ENCODE measurements at regions not wholly inside any gene's neighbourhood (a gene's known extent, or its start where the extent isn't known, plus 50 kb on each side); places are given as distances from the start of the nearest gene placed in this dataset.
"Not testable (repeated sequence)": the region's sequence is repeated elsewhere in the genome, so short reads cannot be mapped to it uniquely, and the experiment has no call there.

GRCh38 chr10:121267236-121268003, 330.8 kb downstream of the FGFR2 start:
- in situ Hi-C loops (cut with MboI; ENCODE audit: low pct_unique_long_range_greater_than_20kb, low sequenced_read_pairs, unreplicated experiment): no loop called here
- no peak for TF ChIP-seq CTCF (IDR thresholded peaks at IDR 0.05; ENCODE audit: extremely low read depth, insufficient read depth, missing control alignments)
- no peak for DNase-seq (ENCODE audit: low spot score)

DNA sequence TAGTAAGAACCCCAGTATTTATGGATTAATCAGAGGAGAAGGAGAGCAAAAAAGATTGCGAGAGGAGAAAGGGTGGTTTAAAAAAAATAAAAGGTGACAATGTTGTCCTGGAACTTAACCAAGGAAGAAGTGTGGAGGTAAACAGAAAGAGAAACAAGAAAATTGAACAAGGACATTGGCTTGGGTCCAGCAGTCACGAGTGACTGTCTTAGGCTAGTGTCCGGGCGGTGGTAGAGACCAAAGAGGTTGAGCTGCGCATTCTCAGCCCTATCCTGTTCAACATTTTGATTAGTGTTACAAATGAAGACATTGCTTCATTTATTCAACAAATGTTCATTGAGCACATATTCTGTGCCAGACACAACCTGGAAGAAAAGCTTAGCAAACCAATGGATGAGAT, 329.9 kb downstream of the FGFR2 start:
- no peak for TF ChIP-seq CTCF (IDR thresholded peaks at IDR 0.05; ENCODE audit: extremely low read depth, insufficient read depth, missing control alignments)
- DNase-seq (ENCODE audit: low spot score): no peak
- in situ Hi-C loops (cut with MboI; ENCODE audit: low pct_unique_long_range_greater_than_20kb, low sequenced_read_pairs, unreplicated experiment): no loop called here

- no peak for DNase-seq (ENCODE audit: low spot score)
- TF ChIP-seq CTCF (IDR thresholded peaks at IDR 0.05; ENCODE audit: extremely low read depth, insufficient read depth, missing control alignments): no peak
- in situ Hi-C loops (cut with MboI; ENCODE audit: low pct_unique_long_range_greater_than_20kb, low sequenced_read_pairs, unreplicated experiment): no loop called here
These were observed 329.3 kb downstream of the FGFR2 start for GRCh38 chr10:121268863-121269432.

DNA sequence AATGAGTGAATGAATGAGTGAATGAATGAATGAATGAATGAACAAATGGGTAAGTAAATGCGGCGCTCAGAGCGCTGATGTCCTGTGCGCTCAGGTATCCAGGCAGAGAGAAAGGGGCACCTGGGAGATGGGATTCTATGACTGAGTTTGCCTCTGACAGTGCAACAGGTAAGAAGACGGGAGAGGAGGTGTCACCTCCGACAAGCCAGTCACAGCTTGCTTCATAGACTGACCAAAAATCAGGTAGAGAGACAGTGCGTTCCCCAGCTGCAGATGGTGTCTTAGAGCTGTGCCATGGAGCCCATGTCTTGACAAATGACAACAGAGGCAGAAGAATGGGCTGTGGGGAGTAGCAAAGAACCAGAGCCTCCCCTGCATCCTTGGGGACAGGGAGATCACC, 327.3 kb downstream of the FGFR2 start:
- DNase-seq (ENCODE audit: low spot score): no peak
- TF ChIP-seq CTCF (IDR thresholded peaks at IDR 0.05; ENCODE audit: extremely low read depth, insufficient read depth, missing control alignments): no peak
- in situ Hi-C loops (cut with MboI; ENCODE audit: low pct_unique_long_range_greater_than_20kb, low sequenced_read_pairs, unreplicated experiment): no loop called here

DNA sequence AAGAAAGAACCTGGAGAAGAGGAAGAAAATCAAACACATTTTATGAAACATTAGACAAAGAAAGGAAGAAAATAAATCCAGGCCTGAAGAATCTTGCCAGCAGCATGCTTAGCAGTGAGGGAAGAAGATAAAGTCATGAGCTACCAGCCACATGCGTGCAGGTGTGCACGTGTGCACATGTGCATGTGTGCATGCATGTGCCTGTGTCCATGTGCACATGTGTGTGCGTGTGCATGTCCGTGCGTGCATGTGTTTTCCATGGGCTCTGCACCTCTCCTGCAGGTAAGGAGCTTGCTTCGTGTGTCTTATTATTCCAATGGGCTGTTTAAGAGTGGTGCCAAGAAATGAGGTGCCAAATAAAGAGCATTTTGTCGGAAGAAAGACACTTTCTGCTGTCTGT, 322.2 kb downstream of the FGFR2 start:
- DNase-seq (ENCODE audit: low spot score): no peak
- in situ Hi-C loops (cut with MboI; ENCODE audit: low pct_unique_long_range_greater_than_20kb, low sequenced_read_pairs, unreplicated experiment): no loop called here
- no peak for TF ChIP-seq CTCF (IDR thresholded peaks at IDR 0.05; ENCODE audit: extremely low read depth, insufficient read depth, missing control alignments)

DNA sequence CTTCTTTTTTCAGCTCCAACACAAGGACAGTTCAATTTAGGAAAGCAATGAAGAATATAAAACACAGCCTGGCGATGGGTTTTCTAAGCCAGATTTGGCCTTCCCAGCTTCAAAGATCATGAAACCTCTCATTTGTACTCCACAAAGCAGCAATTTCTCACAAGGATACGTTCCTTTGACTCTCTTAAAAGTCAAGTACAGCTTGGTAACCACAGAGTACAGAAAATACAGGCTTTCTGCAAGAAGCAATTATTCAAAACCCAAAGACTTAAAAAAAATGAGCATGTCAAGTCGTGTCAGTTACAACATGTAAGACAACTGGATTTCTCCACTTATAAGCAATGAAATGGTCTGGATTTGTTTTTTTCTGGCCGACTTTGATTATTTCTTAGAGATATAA, 321.4 kb downstream of the FGFR2 start:
- in situ Hi-C loops (cut with MboI; ENCODE audit: low pct_unique_long_range_greater_than_20kb, low sequenced_read_pairs, unreplicated experiment): no loop called here
- TF ChIP-seq CTCF (IDR thresholded peaks at IDR 0.05; ENCODE audit: extremely low read depth, insufficient read depth, missing control alignments): no peak
- no peak for DNase-seq (ENCODE audit: low spot score)

GRCh38 chr10:121278386-121278785, 319.9 kb downstream of the FGFR2 start:
- in situ Hi-C loops (cut with MboI; ENCODE audit: low pct_unique_long_range_greater_than_20kb, low sequenced_read_pairs, unreplicated experiment); DNase-seq (ENCODE audit: low spot score): not testable (repeated sequence)
